PC-3 (cell line): ENCODE measurements at regions not wholly inside any gene's neighbourhood (a gene's known extent, or its start where the extent isn't known, plus 50 kb on each side); places are given as distances from the start of the nearest gene placed in this dataset.
"Not testable (repeated sequence)": the region's sequence is repeated elsewhere in the genome, so short reads cannot be mapped to it uniquely, and the experiment has no call there.

Experiments used
- ATAC-seq: fragments of 200-7000 bp; cut with Tn5 transposase; 2 replicates; pipeline ENCODE4 v1.9.1; 2020; ENCODE audit warnings: mild to moderate bottlenecking, moderate library complexity
- BruUV-seq: library from RNA; stranded (reverse); fragments of 400-500 nt; replicated peaks from 2 replicates; lab custom pipeline; 2021; lab: Mats Ljungman, UMichigan
- CTCF ChIA-PET: fragments of 300-600 bp; sonication (Branson Sonifier 250); formaldehyde crosslinking; loops from one replicate; lab custom pipeline; 2022; ENCODE audit warnings: antibody characterized with exemption; lab: Charles Lee
- POLR2A ChIA-PET: fragments of 300-600 bp; sonication (Branson Sonifier 250); formaldehyde crosslinking; loops from one replicate; lab custom pipeline; 2022; ENCODE audit warnings: antibody characterized with exemption; ENCODE audit not compliant: unreplicated experiment; lab: Charles Lee
- DNase-seq: peaks from one replicate; pipeline ENCODE4 v3.0.0-alpha.2; 2015
- H2AFZ ChIP-seq: fragments of 300-600 bp; sonication (generic); 2 replicates; pipeline ENCODE4 v1.6.0; 2016; ENCODE audit warnings: antibody characterized with exemption, low read length
- H3F3A ChIP-seq: fragments of 300-600 bp; sonication (generic); one replicate; pipeline ENCODE4 v1.6.0; 2017; ENCODE audit warnings: antibody characterized with exemption, low read length, control low read depth, mild to moderate bottlenecking; ENCODE audit not compliant: unreplicated experiment
- H3K27ac ChIP-seq: fragments of 300-600 bp; sonication (generic); 2 replicates; pipeline ENCODE4 v1.5.1; 2016; ENCODE audit warnings: mild to moderate bottlenecking, low read length
- H3K27me3 ChIP-seq: fragments of 300-600 bp; sonication (generic); 2 replicates; pipeline ENCODE4 v1.6.1; 2016; ENCODE audit warnings: low read length, mixed read lengths
- H3K36me3 ChIP-seq: fragments of 300-600 bp; sonication (generic); 2 replicates; pipeline ENCODE4 v1.6.1; 2016; ENCODE audit warnings: low read depth, mixed run types, low read length, mixed read lengths
- H3K4me1 ChIP-seq: fragments of 300-600 bp; sonication (generic); 2 replicates; pipeline ENCODE4 v1.5.1; 2016; ENCODE audit warnings: low read length; ENCODE audit not compliant: insufficient read depth
- H3K4me2 ChIP-seq: fragments of 300-600 bp; sonication (generic); 2 replicates; pipeline ENCODE4 v1.6.0; 2016; ENCODE audit warnings: low read length
- H3K4me3 ChIP-seq: fragments of 300-600 bp; sonication (generic); 2 replicates; pipeline ENCODE4 v1.5.1; 2016; ENCODE audit warnings: mild to moderate bottlenecking, low read length, mixed read lengths
- H3K79me2 ChIP-seq: fragments of 300-600 bp; sonication (generic); 2 replicates; pipeline ENCODE4 v1.6.1; 2017; ENCODE audit warnings: low read length, mixed read lengths
- H3K9ac ChIP-seq: fragments of 300-600 bp; sonication (generic); 2 replicates; pipeline ENCODE4 v1.6.0; 2016; ENCODE audit warnings: mild to moderate bottlenecking, low read length
- H3K9me2 ChIP-seq: fragments of 300-600 bp; sonication (generic); replicated peaks from 2 replicates; pipeline ENCODE4 v1.6.1; 2016; ENCODE audit warnings: mixed run types, low read length, mixed read lengths
- H3K9me3 ChIP-seq: fragments of 300-600 bp; sonication (generic); 2 replicates; pipeline ENCODE4 v1.6.1; 2016; ENCODE audit warnings: low read length, mixed read lengths
- H4K20me1 ChIP-seq: fragments of 300-600 bp; sonication (generic); 2 replicates; pipeline ENCODE4 v1.6.1; 2016; ENCODE audit warnings: low read length, mixed read lengths
- CTCF ChIP-seq: fragments of 300-600 bp; sonication (generic); conservative IDR thresholded peaks from 2 replicates; pipeline ENCODE4 v1.5.1; 2017; ENCODE audit warnings: antibody characterized with exemption, low read depth, mild to moderate bottlenecking, low read length
- EZH2 ChIP-seq: fragments of 300-600 bp; sonication (generic); IDR thresholded peaks from one replicate; pipeline ENCODE4 v1.6.1; 2017; ENCODE audit warnings: antibody characterized with exemption, mild to moderate bottlenecking, low read length; ENCODE audit not compliant: unreplicated experiment
- EZH2phosphoT487 ChIP-seq: fragments of 300-600 bp; sonication (generic); IDR thresholded peaks from 2 replicates; pipeline ENCODE4 v1.6.1; 2018; ENCODE audit warnings: mild to moderate bottlenecking, antibody characterized with exemption, low read length, borderline replicate concordance
- intact Hi-C: fragments of 100-400 bp; cut with micrococcal nuclease; formaldehyde crosslinking; loops from 2 replicates; pipeline ENCODE4 v1.9.0; 2023

- Histone ChIP-seq H2AFZ (no peak overlapping the region), H3F3A (no peaks in the 10 kb centered on the region), H3K9me2 (no peaks in the 10 kb centered on the region), H3K36me3 (no peaks in the 10 kb centered on the region), H3K4me3 (no peak overlapping the region), H3K9me3 (no peaks in the 10 kb centered on the region), H3K4me2 (no peak overlapping the region), H3K27ac (no peak overlapping the region), H3K9ac (no peak overlapping the region), H4K20me1 (no peaks in the 10 kb centered on the region), H3K27me3 (no peaks in the 10 kb centered on the region), H3K79me2 (no peaks in the 10 kb centered on the region), H3K4me1 (no peaks in the 10 kb centered on the region)
- ChIA-PET POLR2A (no interaction called here), CTCF (no interaction called here)
- no TSS peak for BruUV-seq
- no peak for TF ChIP-seq CTCF
- TF ChIP-seq EZH2 = no peak
- intact Hi-C loops = no loop called here
- no peak for DNase-seq
- ATAC-seq = no peak
These were observed 670.9 kb downstream of the QKI start for GRCh38 chr6:164085091-164086075.

GRCh38 chr6:164079275-164079600 lies 664.7 kb downstream of the QKI start:
- intact Hi-C loops = no loop called here
- DNase-seq = no peak
- no peaks in the 10 kb centered on the region for H3K36me3 ChIP-seq
- ATAC-seq = no peak
- no peak overlapping the region for H3K4me2 ChIP-seq
- no peak overlapping the region for H3K27ac ChIP-seq
- H3K9me2 ChIP-seq = no peaks in the 10 kb centered on the region
- H3K9me3 ChIP-seq = no peaks in the 10 kb centered on the region
- H3K9ac ChIP-seq = no peak overlapping the region
- no peaks in the 10 kb centered on the region for H3K79me2 ChIP-seq
- H4K20me1 ChIP-seq = no peaks in the 10 kb centered on the region
- no peaks in the 10 kb centered on the region for H3K27me3 ChIP-seq
- H3F3A ChIP-seq = no peaks in the 10 kb centered on the region
- H2AFZ ChIP-seq = no peak overlapping the region
- no peaks in the 10 kb centered on the region for H3K4me1 ChIP-seq
- BruUV-seq = no TSS peak
- H3K4me3 ChIP-seq = no peak overlapping the region
- TF ChIP-seq EZH2phosphoT487 (no peak), CTCF (no peak)
- POLR2A ChIA-PET = no interaction called here
- CTCF ChIA-PET = no interaction called here

- no peaks in the 10 kb centered on the region for H3K27me3 ChIP-seq
- DNase-seq (no peak), ATAC-seq (no peak)
- H3K27ac ChIP-seq = no peak overlapping the region
- H3K4me3 ChIP-seq = no peak overlapping the region
- ChIA-PET POLR2A (no interaction called here), CTCF (no interaction called here)
- TF ChIP-seq EZH2 (no peak), EZH2phosphoT487 (no peak), CTCF (no peak)
- H3K79me2 ChIP-seq = no peaks in the 10 kb centered on the region
- intact Hi-C loops = no loop called here
- H3K9me2 ChIP-seq = no peaks in the 10 kb centered on the region
- no peaks in the 10 kb centered on the region for H4K20me1 ChIP-seq
- no peaks in the 10 kb centered on the region for H3K4me1 ChIP-seq
- H3F3A ChIP-seq = no peaks in the 10 kb centered on the region
- H3K9ac ChIP-seq = no peak overlapping the region
- no peaks in the 10 kb centered on the region for H3K9me3 ChIP-seq
- no peak overlapping the region for H3K4me2 ChIP-seq
- no peaks in the 10 kb centered on the region for H3K36me3 ChIP-seq
- H2AFZ ChIP-seq = no peak overlapping the region
- no TSS peak for BruUV-seq
These were observed 664.2 kb downstream of the QKI start for GRCh38 chr6:164078532-164079274.

GRCh38 chr6:164076818-164077532 lies 662.5 kb downstream of the QKI start:
- ATAC-seq, H3K4me3 ChIP-seq, H2AFZ ChIP-seq, H3K9me3 ChIP-seq, H3K9ac ChIP-seq, H3K4me1 ChIP-seq, H3F3A ChIP-seq, H3K27me3 ChIP-seq, H3K27ac ChIP-seq, intact Hi-C loops, H3K4me2 ChIP-seq, H3K79me2 ChIP-seq, POLR2A ChIA-PET, BruUV-seq, H3K36me3 ChIP-seq, H3K9me2 ChIP-seq, CTCF ChIA-PET, H4K20me1 ChIP-seq: not testable (repeated sequence)
- DNase-seq = peak; percentile 12
